MM.1S (cell line): ENCODE measurements at regions not wholly inside any gene's neighbourhood (a gene's known extent, or its start where the extent isn't known, plus 50 kb on each side); places are given as distances from the start of the nearest gene placed in this dataset.

Experiments used
- EZH2 ChIP-seq: fragments of 300-600 bp; sonication (generic); optimal IDR thresholded peaks from 2 replicates; pipeline ENCODE3; 2017; ENCODE audit warnings: low read depth, mild to moderate bottlenecking, antibody characterized with exemption, low read length, mixed read lengths
- EZH2phosphoT487 ChIP-seq: fragments of 300-600 bp; sonication (generic); IDR thresholded peaks from 2 replicates; pipeline ENCODE4 v1.6.1; 2018; ENCODE audit warnings: antibody characterized with exemption, low read length
- TF ChIP-seq, protein P1 (sequence below): fragments of 300-600 bp; sonication (generic); IDR thresholded peaks from 2 replicates; pipeline ENCODE4 v1.5.1; 2016; ENCODE audit warnings: antibody characterized with exemption, low read length, mixed read lengths

DNA sequence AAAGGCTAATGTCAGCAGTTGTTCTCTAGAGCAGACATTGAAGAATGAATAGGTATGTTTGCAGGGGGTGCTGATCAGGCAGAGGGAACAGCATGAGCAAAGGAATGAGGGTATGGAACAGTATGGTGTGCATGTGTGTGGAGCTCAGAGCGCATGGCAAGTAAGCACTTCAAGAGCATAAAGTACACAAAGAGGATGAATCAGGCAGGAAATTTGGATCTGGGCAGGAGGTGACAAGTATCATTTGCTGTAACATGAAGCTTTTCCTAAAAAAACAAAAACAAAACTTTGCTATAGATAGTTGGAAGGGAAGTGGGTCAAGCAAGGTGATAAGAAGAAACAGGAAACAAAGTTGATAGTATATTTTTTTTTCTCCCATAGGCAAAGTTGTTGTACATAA is 746.8 kb downstream of the HDGFL1 start:
- TF ChIP-seq EZH2 (no peak), EZH2phosphoT487 (no peak)
- TF ChIP-seq, protein P1, sequence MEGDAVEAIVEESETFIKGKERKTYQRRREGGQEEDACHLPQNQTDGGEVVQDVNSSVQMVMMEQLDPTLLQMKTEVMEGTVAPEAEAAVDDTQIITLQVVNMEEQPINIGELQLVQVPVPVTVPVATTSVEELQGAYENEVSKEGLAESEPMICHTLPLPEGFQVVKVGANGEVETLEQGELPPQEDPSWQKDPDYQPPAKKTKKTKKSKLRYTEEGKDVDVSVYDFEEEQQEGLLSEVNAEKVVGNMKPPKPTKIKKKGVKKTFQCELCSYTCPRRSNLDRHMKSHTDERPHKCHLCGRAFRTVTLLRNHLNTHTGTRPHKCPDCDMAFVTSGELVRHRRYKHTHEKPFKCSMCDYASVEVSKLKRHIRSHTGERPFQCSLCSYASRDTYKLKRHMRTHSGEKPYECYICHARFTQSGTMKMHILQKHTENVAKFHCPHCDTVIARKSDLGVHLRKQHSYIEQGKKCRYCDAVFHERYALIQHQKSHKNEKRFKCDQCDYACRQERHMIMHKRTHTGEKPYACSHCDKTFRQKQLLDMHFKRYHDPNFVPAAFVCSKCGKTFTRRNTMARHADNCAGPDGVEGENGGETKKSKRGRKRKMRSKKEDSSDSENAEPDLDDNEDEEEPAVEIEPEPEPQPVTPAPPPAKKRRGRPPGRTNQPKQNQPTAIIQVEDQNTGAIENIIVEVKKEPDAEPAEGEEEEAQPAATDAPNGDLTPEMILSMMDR, result no peak
